HG03135 (cell line): ENCODE measurements at regions not wholly inside any gene's neighbourhood (a gene's known extent, or its start where the extent isn't known, plus 50 kb on each side); places are given as distances from the start of the nearest gene placed in this dataset.

ENCODE experiments used
- ATAC-seq: cut with Tn5 transposase; IDR thresholded peaks from one replicate; pipeline ENCODE4 v1.9.1; 2021; ENCODE audit warnings: mild to moderate bottlenecking, moderate library complexity; ENCODE audit not compliant: unreplicated experiment

- ATAC-seq: no peak
Observed at GRCh38 chr20:4601630-4602296, 84.5 kb upstream of the PRNP start.

- ATAC-seq: no peak
Observed at GRCh38 chr20:4600308-4601014, 85.8 kb upstream of the PRNP start.

GRCh38 chr20:4597215-4597614 lies 89.0 kb upstream of the PRNP start:
- ATAC-seq: no peak

- ATAC-seq: no peak
Observed at GRCh38 chr20:4593149-4593525, 93.1 kb upstream of the PRNP start.

GRCh38 chr20:4592316-4593148 lies 93.7 kb upstream of the PRNP start:
- no peak for ATAC-seq

- no peak for ATAC-seq
Observed at GRCh38 chr20:4591975-4592315, 94.3 kb upstream of the PRNP start.

GRCh38 chr20:4585758-4586157 lies 100.5 kb upstream of the PRNP start:
- no peak for ATAC-seq

GRCh38 chr20:4585104-4585753 lies 101.0 kb upstream of the PRNP start:
- ATAC-seq: no peak

- no peak for ATAC-seq
Observed at GRCh38 chr20:4584510-4584909, 101.7 kb upstream of the PRNP start.

- no peak for ATAC-seq
Observed at GRCh38 chr20:4581838-4582237, 104.4 kb upstream of the PRNP start.

GRCh38 chr20:4578375-4578774 lies 107.9 kb upstream of the PRNP start:
- ATAC-seq: no peak

GRCh38 chr20:4574356-4574690 lies 111.9 kb upstream of the PRNP start:
- no peak for ATAC-seq

GRCh38 chr20:4573564-4574355 lies 112.5 kb upstream of the PRNP start:
- ATAC-seq: no peak

- no peak for ATAC-seq
Observed at GRCh38 chr20:4571759-4572531, 114.3 kb upstream of the PRNP start.

GRCh38 chr20:4569865-4570264 lies 116.4 kb upstream of the PRNP start:
- no peak for ATAC-seq

- no peak for ATAC-seq
Observed at GRCh38 chr20:4569092-4569491, 117.2 kb upstream of the PRNP start.

GRCh38 chr20:4568361-4568959 lies 117.8 kb upstream of the PRNP start:
- ATAC-seq: no peak

- ATAC-seq: no peak
Observed at GRCh38 chr20:4567170-4567569, 119.1 kb upstream of the PRNP start.

GRCh38 chr20:4563534-4563933 lies 122.7 kb upstream of the PRNP start:
- ATAC-seq: no peak

- no peak for ATAC-seq
Observed at GRCh38 chr20:4563031-4563430, 123.2 kb upstream of the PRNP start.
